H1 (cell line): ENCODE measurements at regions not wholly inside any gene's neighbourhood (a gene's known extent, or its start where the extent isn't known, plus 50 kb on each side); places are given as distances from the start of the nearest gene placed in this dataset.

Source experiments
- ASH2L ChIP-seq: fragments of 200-600, 300-600 bp; sonication (generic); IDR thresholded peaks from one replicate; pipeline ENCODE4 v1.7.1; 2017; ENCODE audit warnings: low read length
- BACH1 ChIP-seq: IDR thresholded peaks from 2 replicates; pipeline ENCODE4 v1.6.1; 2012; ENCODE audit warnings: low read length, improper control_type of control experiment
- CHD2 ChIP-seq: IDR thresholded peaks from 2 replicates; pipeline ENCODE4 v1.6.1; 2012; ENCODE audit warnings: low read length, improper control_type of control experiment
- CREB1 ChIP-seq: IDR thresholded peaks from 2 replicates; pipeline ENCODE4 v1.6.1; 2012; ENCODE audit warnings: inconsistent platforms
- FOSL1 ChIP-seq: IDR thresholded peaks from 2 replicates; pipeline ENCODE4 v1.6.1; 2011; ENCODE audit warnings: mild to moderate bottlenecking, low read depth, low read length, moderate library complexity; ENCODE audit not compliant: insufficient read depth
- RAD21 ChIP-seq, 2 experiments: IDR thresholded peaks in 1 of 2; conservative IDR thresholded peaks in 1 of 2; 2 replicates each; pipeline ENCODE4 v1.6.1; 2011; ENCODE audit warnings: low read depth in 2 of 2, low read length in 2 of 2, improper control_type of control experiment in 1 of 2, inconsistent platforms in 1 of 2, mild to moderate bottlenecking in 1 of 2, moderate library complexity in 1 of 2
- RFX5 ChIP-seq: IDR thresholded peaks from 2 replicates; pipeline ENCODE4 v1.6.1; 2011; ENCODE audit warnings: low read depth, low read length, improper control_type of control experiment, borderline replicate concordance
- RNF2 ChIP-seq: fragments of 200-900, 300-1000 bp; sonication (generic); IDR thresholded peaks from 2 replicates; pipeline ENCODE4 v1.7.1; 2016; ENCODE audit warnings: borderline replicate concordance, low read depth, mild to moderate bottlenecking, antibody characterized with exemption, low read length; ENCODE audit not compliant: poor library complexity, severe bottlenecking; ENCODE audit errors: missing control alignments
- SAP30 ChIP-seq: fragments of 300-600 bp; sonication (generic); IDR thresholded peaks from 2 replicates; pipeline ENCODE4 v1.7.1; 2012; ENCODE audit warnings: low read length, moderate library complexity, mild to moderate bottlenecking, inconsistent platforms; ENCODE audit not compliant: insufficient read depth, insufficient replicate concordance
- SIN3A ChIP-seq, 2 experiments: IDR thresholded peaks in 1 of 2; conservative IDR thresholded peaks in 1 of 2; 2 replicates each; pipeline ENCODE4 v1.6.1; 2011 to 2012; ENCODE audit warnings: low read length in 2 of 2, improper control_type of control experiment in 1 of 2, low read depth in 1 of 2, mild to moderate bottlenecking in 1 of 2
- SIRT6 ChIP-seq: IDR thresholded peaks from one replicate; pipeline ENCODE4 v1.7.1; 2012; ENCODE audit warnings: low read length, inconsistent platforms
- SP1 ChIP-seq: IDR thresholded peaks from 2 replicates; pipeline ENCODE4 v1.6.1; 2011; ENCODE audit warnings: low read depth, low read length
- SRF ChIP-seq: IDR thresholded peaks from 2 replicates; pipeline ENCODE4 v1.6.1; 2011; ENCODE audit warnings: mild to moderate bottlenecking, low read depth, low read length, moderate library complexity
- SUZ12 ChIP-seq: fragments of 200-600 bp; sonication (generic); IDR thresholded peaks from 2 replicates; pipeline ENCODE4 v1.6.1; 2012; ENCODE audit warnings: mild to moderate bottlenecking, inconsistent platforms, low read length, moderate library complexity, mixed read lengths
- YY1 ChIP-seq: IDR thresholded peaks from 2 replicates; pipeline ENCODE4 v1.6.1; 2011; ENCODE audit warnings: low read depth, mild to moderate bottlenecking, low read length
- TF ChIP-seq, protein P1 (sequence below): IDR thresholded peaks from 2 replicates; pipeline ENCODE4 v1.6.1; 2011; ENCODE audit warnings: low read length, improper control_type of control experiment

DNA sequence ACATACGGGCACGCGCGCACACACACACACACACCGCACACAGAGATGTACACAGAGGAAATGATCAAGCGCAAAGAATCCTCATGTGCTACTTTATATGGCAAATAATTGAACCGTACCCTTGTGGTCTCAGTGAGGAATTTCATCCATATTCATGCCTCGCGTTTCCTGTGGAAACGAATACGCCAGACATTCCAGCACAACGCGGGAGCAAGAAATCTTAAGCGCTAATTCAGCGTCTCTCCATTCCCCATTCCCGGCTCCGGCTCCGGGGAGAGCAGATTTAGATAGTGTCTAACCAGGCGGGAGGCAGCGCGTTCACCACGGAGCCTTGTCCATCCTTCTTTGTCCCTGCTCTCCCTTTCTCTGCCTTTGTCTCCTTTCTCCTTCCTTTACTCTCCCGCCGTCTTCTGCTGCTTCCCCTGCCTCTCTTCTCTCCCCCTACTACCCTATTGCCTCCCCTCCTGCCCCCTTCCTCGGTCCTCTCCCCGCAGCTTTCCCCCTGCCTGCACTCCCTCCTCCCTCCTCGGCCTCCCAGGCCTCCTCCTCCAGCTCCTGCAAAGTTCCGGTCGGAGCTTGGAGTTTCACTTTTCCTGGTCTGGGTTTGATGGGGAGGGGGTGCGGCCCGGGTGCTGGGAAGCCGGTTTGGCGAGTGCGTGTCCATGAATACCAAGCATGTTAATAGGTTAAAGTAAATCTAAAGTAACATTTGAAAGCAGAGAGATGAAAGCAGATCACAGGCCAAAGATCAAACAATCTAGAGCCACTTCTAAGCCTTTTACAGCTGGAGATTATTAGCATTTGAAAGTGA, 579.3 kb downstream of the BUD13 start (continued):
- TF ChIP-seq CHD2 (no peak), SUZ12 (no peak), SRF (no peak), BACH1 (no peak), RAD21 (IDR thresholded peaks at IDR 0.05 in 1 of 2, conservative IDR thresholded peaks at IDR 0.05 in 1 of 2; ENCODE audit: low read depth in 2 of 2, low read length in 2 of 2) (0 out of 4 replicates have a peak, but pooled peaks of 1 of the 2 experiments have one; percentile 2), SIN3A (conservative IDR thresholded peaks at IDR 0.05 in 1 of 2, IDR thresholded peaks at IDR 0.05 in 1 of 2; ENCODE audit: low read depth in 1 of 2, low read length in 2 of 2) (peak; percentile 25 to 40; a peak in 1 of 4 replicates), FOSL1 (no peak), YY1 (0 out of 2 replicates have a peak, but pooled peaks have one; percentile 40), RNF2 (no peak), CREB1 (no peak), SP1 (peak; percentile 71; the same call in 1 of the 2 replicates), SIRT6 (no peak), ASH2L (peak; percentile 79), RFX5 (no peak), SAP30 (peak; percentile 23)
- TF ChIP-seq, protein P1, sequence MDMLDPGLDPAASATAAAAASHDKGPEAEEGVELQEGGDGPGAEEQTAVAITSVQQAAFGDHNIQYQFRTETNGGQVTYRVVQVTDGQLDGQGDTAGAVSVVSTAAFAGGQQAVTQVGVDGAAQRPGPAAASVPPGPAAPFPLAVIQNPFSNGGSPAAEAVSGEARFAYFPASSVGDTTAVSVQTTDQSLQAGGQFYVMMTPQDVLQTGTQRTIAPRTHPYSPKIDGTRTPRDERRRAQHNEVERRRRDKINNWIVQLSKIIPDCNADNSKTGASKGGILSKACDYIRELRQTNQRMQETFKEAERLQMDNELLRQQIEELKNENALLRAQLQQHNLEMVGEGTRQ = no peak
